MCF 10A (cell line): ENCODE measurements at regions not wholly inside any gene's neighbourhood (a gene's known extent, or its start where the extent isn't known, plus 50 kb on each side); places are given as distances from the start of the nearest gene placed in this dataset.

Experiments
- BruUV-seq: library from RNA; stranded (reverse); fragments of 400-500 nt; replicated peaks from 2 replicates; lab custom pipeline; 2021; lab: Mats Ljungman, UMichigan
- CTCF ChIA-PET: fragments of 300-600 bp; sonication (Branson Sonifier 250); formaldehyde crosslinking; extraction: SDS; loops from one replicate; lab custom pipeline; 2021; ENCODE audit warnings: antibody characterized with exemption, inconsistent platforms; lab: Yijun Ruan, JAX
- POLR2A ChIA-PET: fragments of 300-600, 350-650 bp; sonication (Branson Sonifier 250); formaldehyde crosslinking; extraction: SDS; loops from one replicate; lab custom pipeline; 2020; ENCODE audit warnings: antibody characterized with exemption, inconsistent platforms; lab: Yijun Ruan, JAX
- DNase-seq: peaks from one replicate; pipeline ENCODE4 v3.0.0-alpha.2; 2018; ENCODE audit not compliant: unreplicated experiment
- H3K27ac Mint-ChIP-seq: one replicate; pipeline ENCODE4 v1.8.0; 2022; ENCODE audit warnings: mild to moderate bottlenecking, low read depth, mixed read lengths; ENCODE audit not compliant: unreplicated experiment
- H3K27me3 Mint-ChIP-seq: one replicate; pipeline ENCODE4 v1.8.0; 2022; ENCODE audit warnings: mixed read lengths; ENCODE audit not compliant: insufficient read depth, unreplicated experiment
- H3K36me3 Mint-ChIP-seq: one replicate; pipeline ENCODE4 v1.8.0; 2022; ENCODE audit warnings: mild to moderate bottlenecking, moderate library complexity, mixed read lengths; ENCODE audit not compliant: insufficient read depth, unreplicated experiment
- H3K4me1 Mint-ChIP-seq: one replicate; pipeline ENCODE4 v1.8.0; 2022; ENCODE audit warnings: mixed read lengths; ENCODE audit not compliant: insufficient read depth, unreplicated experiment
- H3K4me3 Mint-ChIP-seq: one replicate; pipeline ENCODE4 v1.8.0; 2022; ENCODE audit warnings: mild to moderate bottlenecking, moderate library complexity, mixed read lengths; ENCODE audit not compliant: unreplicated experiment
- H3K9me3 Mint-ChIP-seq: one replicate; pipeline ENCODE4 v1.8.0; 2022; ENCODE audit warnings: mixed read lengths; ENCODE audit not compliant: unreplicated experiment
- CTCF ChIP-seq: fragments of 200-600 bp; IDR thresholded peaks from one replicate; pipeline ENCODE4 v1.8.0; 2022; ENCODE audit warnings: antibody characterized with exemption, mild to moderate bottlenecking; ENCODE audit not compliant: unreplicated experiment
- intact Hi-C: fragments of 100-400 bp; cut with micrococcal nuclease; formaldehyde crosslinking; loops from 2 replicates; pipeline ENCODE4 v1.14.1; 2022

- peaks cover 7% of the 10 kb centered on the region for H3K9me3 Mint-ChIP-seq
- CTCF ChIA-PET: interaction anchor here (1.1 kb wide), 1 partner anchor 22 kb away, joined by 4 read pairs; no protein-coding TSS in a partner anchor
- intact Hi-C loops: no loop called here
- POLR2A ChIA-PET: no interaction called here
- no peaks in the 10 kb centered on the region for H3K27me3 Mint-ChIP-seq
- no peak overlapping the region for H3K4me3 Mint-ChIP-seq
- DNase-seq: no peak
- TF ChIP-seq CTCF: no peak
- no peaks in the 10 kb centered on the region for H3K4me1 Mint-ChIP-seq
- H3K36me3 Mint-ChIP-seq: no peaks in the 10 kb centered on the region
- no TSS peak for BruUV-seq
- no peak overlapping the region for H3K27ac Mint-ChIP-seq
Observed at GRCh38 chrX:79645749-79646148, 278.6 kb upstream of the ITM2A start.

GRCh38 chrX:79631526-79631925 lies 264.4 kb upstream of the ITM2A start:
- intact Hi-C loops: no loop called here
- POLR2A ChIA-PET: no interaction called here
- H3K27ac Mint-ChIP-seq: no peak overlapping the region

GRCh38 chrX:79630033-79631009 lies 263.2 kb upstream of the ITM2A start:
- CTCF ChIA-PET: no interaction called here
- H3K9me3 Mint-ChIP-seq: peaks cover 35% of the 10 kb centered on the region
- no peaks in the 10 kb centered on the region for H3K27me3 Mint-ChIP-seq
- DNase-seq: no peak
- intact Hi-C loops: no loop called here
- BruUV-seq: no TSS peak
- no peaks in the 10 kb centered on the region for H3K4me1 Mint-ChIP-seq
- H3K36me3 Mint-ChIP-seq: no peaks in the 10 kb centered on the region
- H3K27ac Mint-ChIP-seq: no peak overlapping the region
- H3K4me3 Mint-ChIP-seq: no peak overlapping the region
- no peak for TF ChIP-seq CTCF
- POLR2A ChIA-PET: interaction anchor here (0.7 kb wide), 1 partner anchor 184 kb away, joined by 3 read pairs; no protein-coding TSS in a partner anchor

More at GRCh38 chrX:79631526-79631925, 264.4 kb upstream of the ITM2A start:
- DNase-seq: no peak
- no TSS peak for BruUV-seq
- no peak for TF ChIP-seq CTCF
- Mint-ChIP-seq H3K4me1 (no peaks in the 10 kb centered on the region), H3K27me3 (no peaks in the 10 kb centered on the region), H3K36me3 (no peaks in the 10 kb centered on the region), H3K9me3 (peaks cover 28% of the 10 kb centered on the region), H3K4me3 (no peak overlapping the region)
- CTCF ChIA-PET: no interaction called here

GRCh38 chrX:79623098-79623762 lies 256.1 kb upstream of the ITM2A start:
- Mint-ChIP-seq H3K9me3 (peaks cover 37% of the 10 kb centered on the region), H3K27me3 (no peaks in the 10 kb centered on the region), H3K4me3 (no peak overlapping the region), H3K36me3 (no peaks in the 10 kb centered on the region), H3K4me1 (no peaks in the 10 kb centered on the region), H3K27ac (no peak overlapping the region)
- DNase-seq: no peak
- ChIA-PET CTCF (interaction anchor here (0.8 kb wide), 1 partner anchor 22 kb away, joined by 4 read pairs; no protein-coding TSS in a partner anchor), POLR2A (interaction anchor here (0.6 kb wide), 1 partner anchor 595 kb away, joined by 4 read pairs; no protein-coding TSS in a partner anchor)
- no TSS peak for BruUV-seq
- no peak for TF ChIP-seq CTCF
- intact Hi-C loops: no loop called here
